ENCODE measurements at regions not wholly inside any gene's neighbourhood (a gene's known extent, or its start where the extent isn't known, plus 50 kb on each side); places are given as distances from the start of the nearest gene placed in this dataset.

DNA sequence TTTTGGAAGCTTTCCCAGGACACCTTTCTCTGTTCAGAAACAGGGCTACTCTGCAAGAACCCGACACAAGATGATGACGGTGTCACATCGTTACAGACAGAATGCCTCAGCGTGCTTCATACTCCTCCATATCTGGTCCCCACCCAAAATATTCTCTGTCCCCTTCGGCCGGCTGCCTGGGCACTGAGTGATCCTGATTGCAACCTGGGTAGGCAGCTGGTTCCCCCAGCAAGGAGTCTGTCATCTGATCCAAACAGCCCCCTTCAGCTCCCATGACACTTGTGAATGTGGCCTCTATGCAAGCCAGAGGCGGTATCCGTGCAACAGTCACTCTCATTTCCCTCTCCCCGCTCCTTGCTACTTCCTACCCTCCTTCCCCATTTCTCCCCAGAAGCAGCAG, 431.7 kb upstream of the B3GAT1 start:
- H3K27ac ChIP-seq (ENCODE audit: low read depth, low read length): no peak overlapping the region
- no peaks in the 10 kb centered on the region for H3K27me3 ChIP-seq (replicated peaks in 1 of 4; ENCODE audit: control insufficient read depth in 3 of 4, extremely low read depth in 1 of 4, insufficient read depth in 3 of 4, low read length in 3 of 4)
- no peaks in the 10 kb centered on the region for H3K9me3 ChIP-seq (ENCODE audit: insufficient read depth in 2 of 2, low read depth in 1 of 2, low read length in 1 of 2)
- 93% methylated on average over 8 of the region's 9 CpGs; no CpG with 5 or more reads in 1 of the 2 experiments for WGBS, 2 experiments (ENCODE audit: extremely low coverage in 1 of 2, insufficient coverage in 1 of 2, insufficient read length in 1 of 2, insufficient replicate concordance in 2 of 2, low coverage in 1 of 2, low lambda C conversion rate in 2 of 2, missing lambda C conversion rate in 1 of 2)
- TF ChIP-seq KDM5A (IDR thresholded peaks at IDR 0.05; ENCODE audit: low read length): no peak
- TF ChIP-seq TBP (IDR thresholded peaks at IDR 0.05; ENCODE audit: low read depth, low read length): no peak
- no peak overlapping the region for H2AFZ ChIP-seq (ENCODE audit: low read length)
- H2AK5ac ChIP-seq (ENCODE audit: low read depth, low read length): no peak overlapping the region
- no peak overlapping the region for H4K5ac ChIP-seq (ENCODE audit: insufficient read length, low read depth, low read length)
- no peak overlapping the region for H3K4me2 ChIP-seq (ENCODE audit: insufficient read depth in 1 of 2, low read depth in 2 of 2, low read length in 2 of 2)
- no peaks in the 10 kb centered on the region for H3K23me2 ChIP-seq (ENCODE audit: low read depth, low read length)
- H2BK120ac ChIP-seq (replicated peaks; ENCODE audit: low read depth, low read length): no peak overlapping the region
- no peak overlapping the region for H2BK15ac ChIP-seq (ENCODE audit: low read length)
- no peak overlapping the region for H3K18ac ChIP-seq (ENCODE audit: extremely low read depth, low read length)
- H3K4me3 ChIP-seq (ENCODE audit: extremely low read depth in 1 of 4, insufficient read depth in 2 of 4, low read depth in 3 of 4, low read length in 4 of 4): no peak overlapping the region
- H3K14ac ChIP-seq (ENCODE audit: insufficient read length): no peak overlapping the region
- ChIA-PET CTCF (ENCODE audit: partially characterized antibody) (interaction anchor here (2.7 kb wide), 1 partner anchor 24 kb away, joined by 19 read pairs; no protein-coding TSS in a partner anchor), POLR2A (ENCODE audit: partially characterized antibody) (no interaction called here)
- no peak overlapping the region for H3K9ac ChIP-seq (replicated peaks in 1 of 4; ENCODE audit: extremely low read depth in 1 of 4, low read depth in 3 of 4, low read length in 3 of 4)
- DNase-seq (ENCODE audit: low read depth in 1 of 2, low spot score in 2 of 2) (peak in 1 of 2 experiments; percentile 24), FAIRE-seq (no peak)
- no peak overlapping the region for H4K91ac ChIP-seq (replicated peaks; ENCODE audit: insufficient read length, low read length)
- no peaks in the 10 kb centered on the region for H3K79me1 ChIP-seq (ENCODE audit: low read depth, low read length)
- no peak overlapping the region for H2BK12ac ChIP-seq (ENCODE audit: low read depth, low read length)
- H2BK5ac ChIP-seq (ENCODE audit: low read depth, low read length): no peak overlapping the region
- no peaks in the 10 kb centered on the region for H3K79me2 ChIP-seq (ENCODE audit: control insufficient read depth in 1 of 2, insufficient read depth in 2 of 2, low read length in 2 of 2)
- no peaks in the 10 kb centered on the region for H4K20me1 ChIP-seq (replicated peaks in 1 of 2; ENCODE audit: control insufficient read depth in 1 of 2, insufficient read depth in 2 of 2, low read length in 2 of 2)
- H3K56ac ChIP-seq (replicated peaks; ENCODE audit: insufficient read length, low read depth, low read length): no peak overlapping the region
- no peak overlapping the region for H3K4ac ChIP-seq (replicated peaks; ENCODE audit: insufficient read length, low read depth, low read length)
- H2BK20ac ChIP-seq (ENCODE audit: low read length): no peak overlapping the region
- H3K23ac ChIP-seq (ENCODE audit: insufficient read length): no peak overlapping the region
- no peaks in the 10 kb centered on the region for H3K4me1 ChIP-seq (replicated peaks in 1 of 4; ENCODE audit: control insufficient read depth in 3 of 4, insufficient read depth in 4 of 4, low read length in 3 of 4)
- no peak overlapping the region for H4K8ac ChIP-seq (ENCODE audit: extremely low read depth, insufficient read depth, low read length)
- H3K36me3 ChIP-seq (ENCODE audit: control insufficient read depth in 2 of 4, insufficient read depth in 4 of 4, low read length in 3 of 4): no peaks in the 10 kb centered on the region
